AG09309 (cell line): ENCODE measurements at regions not wholly inside any gene's neighbourhood (a gene's known extent, or its start where the extent isn't known, plus 50 kb on each side); places are given as distances from the start of the nearest gene placed in this dataset.

ENCODE experiments used
- DNase-seq: peaks from one replicate; pipeline ENCODE4 v3.0.0-alpha.2; 2010; ENCODE audit warnings: low read depth
- H3K4me3 ChIP-seq: 2 replicates; pipeline ENCODE4 v1.5.1; 2011; ENCODE audit warnings: mild to moderate bottlenecking, low read depth, low read length, moderate library complexity; ENCODE audit not compliant: control insufficient read depth
- TF ChIP-seq, protein P1 (sequence below): IDR thresholded peaks from 2 replicates; pipeline ENCODE4 v1.5.1; 2011; ENCODE audit warnings: mild to moderate bottlenecking, low read depth, low read length, inconsistent platforms; ENCODE audit not compliant: insufficient read depth, control insufficient read depth; ENCODE audit errors: missing control alignments

DNA sequence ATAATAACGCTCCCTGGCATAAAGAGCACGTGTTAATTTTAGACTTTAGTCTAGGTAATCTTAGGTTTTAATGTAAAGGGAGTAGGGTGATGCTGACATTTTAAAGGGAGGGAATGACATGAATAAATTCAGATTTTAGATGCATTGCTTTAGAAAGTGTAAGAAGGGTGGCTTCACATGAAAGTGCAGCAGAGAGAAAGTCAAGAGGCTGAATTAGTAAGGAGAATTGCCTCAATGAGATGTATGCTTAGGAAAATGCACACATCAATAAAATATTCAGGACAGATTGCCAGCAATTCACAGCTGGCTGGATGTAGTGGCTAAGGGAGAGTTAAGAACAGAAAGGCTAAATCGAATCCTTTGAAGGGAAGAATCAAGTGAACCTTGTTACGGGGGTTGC is 165.5 kb upstream of the CDH19 start:
- DNase-seq = no peak
- H3K4me3 ChIP-seq = no peak overlapping the region
- TF ChIP-seq, protein P1, sequence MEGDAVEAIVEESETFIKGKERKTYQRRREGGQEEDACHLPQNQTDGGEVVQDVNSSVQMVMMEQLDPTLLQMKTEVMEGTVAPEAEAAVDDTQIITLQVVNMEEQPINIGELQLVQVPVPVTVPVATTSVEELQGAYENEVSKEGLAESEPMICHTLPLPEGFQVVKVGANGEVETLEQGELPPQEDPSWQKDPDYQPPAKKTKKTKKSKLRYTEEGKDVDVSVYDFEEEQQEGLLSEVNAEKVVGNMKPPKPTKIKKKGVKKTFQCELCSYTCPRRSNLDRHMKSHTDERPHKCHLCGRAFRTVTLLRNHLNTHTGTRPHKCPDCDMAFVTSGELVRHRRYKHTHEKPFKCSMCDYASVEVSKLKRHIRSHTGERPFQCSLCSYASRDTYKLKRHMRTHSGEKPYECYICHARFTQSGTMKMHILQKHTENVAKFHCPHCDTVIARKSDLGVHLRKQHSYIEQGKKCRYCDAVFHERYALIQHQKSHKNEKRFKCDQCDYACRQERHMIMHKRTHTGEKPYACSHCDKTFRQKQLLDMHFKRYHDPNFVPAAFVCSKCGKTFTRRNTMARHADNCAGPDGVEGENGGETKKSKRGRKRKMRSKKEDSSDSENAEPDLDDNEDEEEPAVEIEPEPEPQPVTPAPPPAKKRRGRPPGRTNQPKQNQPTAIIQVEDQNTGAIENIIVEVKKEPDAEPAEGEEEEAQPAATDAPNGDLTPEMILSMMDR = no peak

GRCh38 chr18:66764230-66764629 is 160.3 kb upstream of the CDH19 start:
- no peak for DNase-seq
- no peak overlapping the region for H3K4me3 ChIP-seq
- TF ChIP-seq, protein P1 = no peak

- no peak for DNase-seq
- TF ChIP-seq, protein P1 = no peak
These were observed 157.3 kb upstream of the CDH19 start for GRCh38 chr18:66761166-66761565.

DNA sequence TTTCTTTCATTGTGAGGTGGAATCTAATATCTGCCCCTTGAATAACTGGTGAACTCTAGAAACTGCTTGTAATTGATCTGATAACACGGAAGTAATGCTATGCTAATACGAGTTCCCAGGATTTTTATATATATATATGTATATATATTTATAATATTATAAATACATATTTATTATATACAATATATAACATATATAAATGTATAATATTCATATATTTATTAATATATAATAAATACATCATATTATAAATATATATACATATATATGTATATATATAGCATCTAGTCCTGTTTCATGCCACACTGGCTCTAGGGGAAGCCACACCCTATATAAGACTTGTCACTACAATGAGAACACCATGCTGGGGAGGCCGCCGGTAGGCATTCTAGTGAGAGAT is 156.7 kb upstream of the CDH19 start:
- no peak for DNase-seq
- H3K4me3 ChIP-seq = no peak overlapping the region
- TF ChIP-seq, protein P1 = no peak

More at GRCh38 chr18:66761166-66761565, 157.3 kb upstream of the CDH19 start:
- no peak overlapping the region for H3K4me3 ChIP-seq

- no peak overlapping the region for H3K4me3 ChIP-seq
- DNase-seq = no peak
- TF ChIP-seq, protein P1 = no peak
These were observed 155.3 kb upstream of the CDH19 start for GRCh38 chr18:66759050-66759828.

- no peak for DNase-seq
- TF ChIP-seq, protein P1 = no peak
These were observed 154.1 kb upstream of the CDH19 start for GRCh38 chr18:66757946-66758345.

DNA sequence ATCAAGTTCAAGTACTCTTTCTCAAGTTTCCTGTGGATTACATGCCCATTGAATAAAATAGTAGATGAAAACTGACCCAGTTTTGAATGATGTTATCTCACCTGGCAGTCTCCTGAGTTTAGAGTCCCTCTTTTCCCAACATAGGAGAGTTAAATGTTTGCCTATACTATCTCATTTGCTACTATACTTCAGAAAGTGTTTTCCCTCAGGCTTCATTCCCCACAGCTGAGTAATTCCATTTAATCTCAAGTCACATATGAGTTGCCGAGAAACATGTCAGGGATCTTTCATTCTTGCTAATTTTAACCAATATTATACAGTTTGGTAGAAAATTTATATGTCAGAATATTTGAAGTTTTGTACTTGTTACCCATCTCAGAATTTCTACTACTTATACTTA is 150.4 kb upstream of the CDH19 start:
- no peak for DNase-seq
- TF ChIP-seq, protein P1 = no peak
- no peak overlapping the region for H3K4me3 ChIP-seq

More at GRCh38 chr18:66757946-66758345, 154.1 kb upstream of the CDH19 start:
- no peak overlapping the region for H3K4me3 ChIP-seq
